Endothelial cell of umbilical vein (primary cell): ENCODE measurements at regions not wholly inside any gene's neighbourhood (a gene's known extent, or its start where the extent isn't known, plus 50 kb on each side); places are given as distances from the start of the nearest gene placed in this dataset.

Source experiments
- BruUV-seq: library from RNA; stranded (reverse); fragments of 400-500 nt; replicated peaks from 2 replicates; lab custom pipeline; 2021; lab: Mats Ljungman, UMichigan
- CTCF ChIA-PET: fragments of 300-600, 350-600 bp; sonication (Branson Sonifier 250); formaldehyde crosslinking; loops from one replicate; lab custom pipeline; 2021; ENCODE audit warnings: antibody characterized with exemption, inconsistent platforms; lab: Charles Lee
- POLR2A ChIA-PET: fragments of 300-600, 350-600 bp; sonication (Branson Sonifier 250); formaldehyde crosslinking; loops from one replicate; lab custom pipeline; 2021; ENCODE audit warnings: antibody characterized with exemption, inconsistent platforms; lab: Charles Lee
- DNase-seq: peaks from one replicate; pipeline ENCODE4 v3.0.0-alpha.2; 2011; ENCODE audit warnings: low read depth, low spot score
- FAIRE-seq: peaks from 2 replicates; lab custom pipeline; 2011; peaks lifted over from hg19 to GRCh38; lab: Jason Lieb, UNC
- H2AFZ ChIP-seq: 2 replicates; pipeline ENCODE4 v1.6.0; 2012; ENCODE audit warnings: low read depth, low read length, control low read depth, inconsistent platforms
- H3K27ac ChIP-seq: 2 replicates; pipeline ENCODE4 v1.5.1; 2011; ENCODE audit warnings: low read depth, mild to moderate bottlenecking, control low read depth, low read length, moderate library complexity; ENCODE audit not compliant: insufficient read depth
- H3K27me3 ChIP-seq, 2 experiments: 2 replicates each; pipeline versions ENCODE4 v1.6.0 to v1.6.1; 2011; ENCODE audit warnings: low read length in 2 of 2, mixed read lengths in 1 of 2; ENCODE audit not compliant: control insufficient read depth in 2 of 2, insufficient read depth in 2 of 2
- H3K36me3 ChIP-seq, 2 experiments: 2 replicates in 1 of 2; 3 replicates in 1 of 2; pipeline ENCODE4 v1.5.1; 2011; ENCODE audit warnings: low read length in 2 of 2, mild to moderate bottlenecking in 1 of 2, moderate library complexity in 1 of 2; ENCODE audit not compliant: control insufficient read depth in 2 of 2, insufficient read depth in 2 of 2; ENCODE audit errors: extremely low read depth in 1 of 2
- H3K4me1 ChIP-seq: 3 replicates; pipeline ENCODE4 v1.5.1; 2011; ENCODE audit warnings: mild to moderate bottlenecking, low read length; ENCODE audit not compliant: control insufficient read depth, insufficient read depth; ENCODE audit errors: extremely low read depth
- H3K4me2 ChIP-seq: 2 replicates; pipeline ENCODE4 v1.6.1; 2011; ENCODE audit warnings: low read length, control low read depth, mixed read lengths; ENCODE audit not compliant: insufficient read depth
- H3K4me3 ChIP-seq, 3 experiments: fragments of 200-600 bp in 1 of 3; sonication (generic), shearing (Covaris generic) in 1 of 3; replicated peaks in 1 of 3; 2 replicates each; pipeline ENCODE4 v1.5.1; 2011 to 2016; ENCODE audit warnings: control low read depth in 3 of 3, low read length in 3 of 3, mild to moderate bottlenecking in 2 of 3, inconsistent platforms in 1 of 3, low read depth in 1 of 3, moderate library complexity in 1 of 3; ENCODE audit not compliant: insufficient read depth in 1 of 3
- H3K79me2 ChIP-seq: 2 replicates; pipeline ENCODE4 v1.6.0; 2012; ENCODE audit warnings: low read length, inconsistent platforms; ENCODE audit not compliant: control insufficient read depth, insufficient read depth
- H3K9ac ChIP-seq: replicated peaks from 2 replicates; pipeline ENCODE3; 2011; ENCODE audit warnings: low read length, control low read depth; ENCODE audit not compliant: insufficient read depth; ENCODE audit errors: extremely low read depth
- H3K9me1 ChIP-seq: replicated peaks from 3 replicates; pipeline ENCODE4 v1.6.0; 2011; ENCODE audit warnings: mild to moderate bottlenecking, low read length; ENCODE audit not compliant: control insufficient read depth, insufficient read depth; ENCODE audit errors: extremely low read depth
- H3K9me3 ChIP-seq: replicated peaks from 2 replicates; pipeline ENCODE4 v1.5.1; 2012; ENCODE audit warnings: low read length, inconsistent platforms; ENCODE audit not compliant: control insufficient read depth, insufficient read depth
- H4K20me1 ChIP-seq: replicated peaks from 2 replicates; pipeline ENCODE3; 2011; ENCODE audit warnings: mild to moderate bottlenecking, low read length; ENCODE audit not compliant: control insufficient read depth, insufficient read depth; ENCODE audit errors: extremely low read depth
- EZH2 ChIP-seq: IDR thresholded peaks from 2 replicates; pipeline ENCODE4 v1.6.1; 2012; ENCODE audit warnings: borderline replicate concordance, low read depth, mild to moderate bottlenecking, moderate library complexity, low read length, inconsistent platforms; ENCODE audit not compliant: severe bottlenecking
- FOS ChIP-seq: IDR thresholded peaks from 2 replicates; pipeline ENCODE4 v1.6.1; 2011; ENCODE audit warnings: mild to moderate bottlenecking, low read length, moderate library complexity, borderline replicate concordance; ENCODE audit not compliant: insufficient read depth
- GATA2 ChIP-seq: IDR thresholded peaks from 2 replicates; pipeline ENCODE4 v1.7.0; 2011; ENCODE audit warnings: low read depth, mild to moderate bottlenecking, moderate library complexity, mixed read lengths, low read length; ENCODE audit not compliant: insufficient read length, insufficient read depth
- JUN ChIP-seq: IDR thresholded peaks from 2 replicates; pipeline ENCODE4 v1.6.1; 2011; ENCODE audit warnings: borderline replicate concordance, low read depth; ENCODE audit not compliant: insufficient read length, insufficient read depth
- MYC ChIP-seq: IDR thresholded peaks from one replicate; pipeline ENCODE4 v1.6.1; 2011; ENCODE audit warnings: mild to moderate bottlenecking, low read depth, low read length
- POLR2A ChIP-seq: IDR thresholded peaks from 2 replicates; pipeline ENCODE4 v1.6.1; 2012; ENCODE audit warnings: low read depth, mild to moderate bottlenecking, control low read depth, low read length
- POLR2AphosphoS5 ChIP-seq: IDR thresholded peaks from 2 replicates; pipeline ENCODE4 v1.6.1; 2012; ENCODE audit warnings: low read depth, mild to moderate bottlenecking, control low read depth, low read length, moderate library complexity; ENCODE audit not compliant: insufficient read depth
- dilution Hi-C: fragments of 300-500 bp; cut with MboI; formaldehyde crosslinking; loops from one replicate; pipeline ENCODE4 v1.15.0; 2019; ENCODE audit warnings: low sequenced_read_pairs; ENCODE audit not compliant: extremely low pct_ligation_motif_present
- intact Hi-C: fragments of 100-400 bp; cut with micrococcal nuclease; formaldehyde crosslinking; loops from one replicate; pipeline ENCODE4 v1.10.0; 2022
- TF ChIP-seq, protein P1 (sequence below), 2 donors: IDR thresholded peaks; 1 replicate in 1 of 2; 2 replicates in 1 of 2; pipeline ENCODE4 v1.5.1; 2011; ENCODE audit warnings: low read length in 2 of 2, mild to moderate bottlenecking in 2 of 2, moderate library complexity in 2 of 2, control low read depth in 1 of 2, inconsistent platforms in 1 of 2, low read depth in 1 of 2; ENCODE audit not compliant: insufficient read depth in 1 of 2; ENCODE audit errors: extremely low read depth in 1 of 2
- TF ChIP-seq, protein P2 (sequence below): IDR thresholded peaks from 2 replicates; pipeline ENCODE4 v1.6.1; 2011; ENCODE audit not compliant: insufficient read depth, insufficient read length

DNA sequence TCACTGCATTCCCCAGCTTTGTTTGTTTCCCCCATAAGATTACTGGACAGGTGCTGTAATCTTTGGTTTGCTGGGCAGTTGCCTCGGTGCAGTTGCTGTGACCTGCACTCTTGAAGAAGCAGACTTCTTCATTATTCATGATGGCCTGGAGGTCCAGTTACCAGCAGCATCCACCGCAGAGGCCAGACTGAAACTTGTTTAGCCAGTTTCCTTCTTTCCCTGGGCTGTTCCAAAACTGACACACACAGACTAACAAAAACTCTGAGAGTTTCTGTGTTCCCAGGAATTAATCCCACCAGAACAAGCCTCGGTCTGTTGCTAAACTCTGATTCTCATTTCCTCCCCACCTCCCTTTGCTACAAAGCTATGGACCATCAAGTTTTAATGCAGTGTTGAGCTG is 144.1 kb downstream of the QRSL1 start:
- Histone ChIP-seq H3K9me1 (no peaks in the 10 kb centered on the region), H3K79me2 (no peaks in the 10 kb centered on the region), H3K27ac (no peak overlapping the region), H3K9ac (no peak overlapping the region), H3K4me3 (no peak overlapping the region), H3K4me2 (no peak overlapping the region), H3K4me1 (no peaks in the 10 kb centered on the region), H4K20me1 (no peaks in the 10 kb centered on the region), H3K9me3 (no peaks in the 10 kb centered on the region), H3K36me3 (no peaks in the 10 kb centered on the region), H3K27me3 (no peaks in the 10 kb centered on the region), H2AFZ (no peak overlapping the region)
- TF ChIP-seq POLR2A (no peak), EZH2 (no peak), FOS (no peak), GATA2 (no peak), MYC (no peak), POLR2AphosphoS5 (no peak), JUN (no peak)
- TF ChIP-seq, protein P1, sequence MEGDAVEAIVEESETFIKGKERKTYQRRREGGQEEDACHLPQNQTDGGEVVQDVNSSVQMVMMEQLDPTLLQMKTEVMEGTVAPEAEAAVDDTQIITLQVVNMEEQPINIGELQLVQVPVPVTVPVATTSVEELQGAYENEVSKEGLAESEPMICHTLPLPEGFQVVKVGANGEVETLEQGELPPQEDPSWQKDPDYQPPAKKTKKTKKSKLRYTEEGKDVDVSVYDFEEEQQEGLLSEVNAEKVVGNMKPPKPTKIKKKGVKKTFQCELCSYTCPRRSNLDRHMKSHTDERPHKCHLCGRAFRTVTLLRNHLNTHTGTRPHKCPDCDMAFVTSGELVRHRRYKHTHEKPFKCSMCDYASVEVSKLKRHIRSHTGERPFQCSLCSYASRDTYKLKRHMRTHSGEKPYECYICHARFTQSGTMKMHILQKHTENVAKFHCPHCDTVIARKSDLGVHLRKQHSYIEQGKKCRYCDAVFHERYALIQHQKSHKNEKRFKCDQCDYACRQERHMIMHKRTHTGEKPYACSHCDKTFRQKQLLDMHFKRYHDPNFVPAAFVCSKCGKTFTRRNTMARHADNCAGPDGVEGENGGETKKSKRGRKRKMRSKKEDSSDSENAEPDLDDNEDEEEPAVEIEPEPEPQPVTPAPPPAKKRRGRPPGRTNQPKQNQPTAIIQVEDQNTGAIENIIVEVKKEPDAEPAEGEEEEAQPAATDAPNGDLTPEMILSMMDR (IDR thresholded peaks at IDR 0.05; ENCODE audit: extremely low read depth in 1 of 2, insufficient read depth in 1 of 2, low read depth in 1 of 2, low read length in 2 of 2), result no peak
- TF ChIP-seq, protein P2, sequence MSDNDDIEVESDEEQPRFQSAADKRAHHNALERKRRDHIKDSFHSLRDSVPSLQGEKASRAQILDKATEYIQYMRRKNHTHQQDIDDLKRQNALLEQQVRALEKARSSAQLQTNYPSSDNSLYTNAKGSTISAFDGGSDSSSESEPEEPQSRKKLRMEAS, result no peak
- BruUV-seq, result no TSS peak
- ChIA-PET CTCF (interaction anchor here (1.1 kb wide), 1 partner anchor 20 kb away, joined by 3 read pairs; no protein-coding TSS in a partner anchor), POLR2A (no interaction called here)
- FAIRE-seq (no peak), DNase-seq (no peak)
- intact Hi-C loops, result no loop called here
- dilution Hi-C loops, result no loop called here
